Ovary (tissue), 3 donors: ENCODE measurements at regions not wholly inside any gene's neighbourhood (a gene's known extent, or its start where the extent isn't known, plus 50 kb on each side); places are given as distances from the start of the nearest gene placed in this dataset.

Experiments
- POLR2A ChIP-seq: fragments of 450-650 bp; IDR thresholded peaks from one replicate; pipeline ENCODE4 v1.6.1; 2017; ENCODE audit warnings: antibody characterized with exemption, mild to moderate bottlenecking, moderate library complexity
- TF ChIP-seq, protein P1 (sequence below), 3 donors: fragments of 450-650 bp in 2 of 3; fragments of 200-600 bp in 1 of 3; IDR thresholded peaks; one replicate each; pipeline versions ENCODE4 v1.5.1 to v1.8.0; 2016 to 2022; ENCODE audit warnings: antibody characterized with exemption in 3 of 3, mild to moderate bottlenecking in 1 of 3
- donor health status: DM: no; HTN: no; CAD: no.

DNA sequence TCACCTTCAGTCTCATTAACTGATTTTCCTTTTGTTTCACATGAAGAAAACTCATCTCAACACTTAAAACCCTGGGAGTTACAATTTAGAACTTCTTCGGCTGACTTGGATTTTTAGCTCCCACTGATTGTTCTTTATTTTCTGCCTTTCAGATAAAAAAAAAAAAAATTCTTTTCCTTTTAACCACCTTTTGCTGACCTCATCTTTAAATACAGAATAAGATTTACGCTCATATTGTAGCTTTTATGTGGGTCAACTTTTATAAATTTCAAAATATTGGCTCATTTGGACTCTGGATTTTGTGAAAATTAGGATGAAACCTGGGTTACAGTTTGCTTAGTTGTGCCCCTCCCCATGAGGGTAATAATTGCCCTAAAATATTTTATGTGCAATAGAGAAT is 659.3 kb downstream of the ZNF674 start:
- TF ChIP-seq POLR2A: no peak
- TF ChIP-seq, protein P1, sequence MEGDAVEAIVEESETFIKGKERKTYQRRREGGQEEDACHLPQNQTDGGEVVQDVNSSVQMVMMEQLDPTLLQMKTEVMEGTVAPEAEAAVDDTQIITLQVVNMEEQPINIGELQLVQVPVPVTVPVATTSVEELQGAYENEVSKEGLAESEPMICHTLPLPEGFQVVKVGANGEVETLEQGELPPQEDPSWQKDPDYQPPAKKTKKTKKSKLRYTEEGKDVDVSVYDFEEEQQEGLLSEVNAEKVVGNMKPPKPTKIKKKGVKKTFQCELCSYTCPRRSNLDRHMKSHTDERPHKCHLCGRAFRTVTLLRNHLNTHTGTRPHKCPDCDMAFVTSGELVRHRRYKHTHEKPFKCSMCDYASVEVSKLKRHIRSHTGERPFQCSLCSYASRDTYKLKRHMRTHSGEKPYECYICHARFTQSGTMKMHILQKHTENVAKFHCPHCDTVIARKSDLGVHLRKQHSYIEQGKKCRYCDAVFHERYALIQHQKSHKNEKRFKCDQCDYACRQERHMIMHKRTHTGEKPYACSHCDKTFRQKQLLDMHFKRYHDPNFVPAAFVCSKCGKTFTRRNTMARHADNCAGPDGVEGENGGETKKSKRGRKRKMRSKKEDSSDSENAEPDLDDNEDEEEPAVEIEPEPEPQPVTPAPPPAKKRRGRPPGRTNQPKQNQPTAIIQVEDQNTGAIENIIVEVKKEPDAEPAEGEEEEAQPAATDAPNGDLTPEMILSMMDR (IDR thresholded peaks at IDR 0.05): no peak
